HG03575 (cell line): ENCODE measurements at regions not wholly inside any gene's neighbourhood (a gene's known extent, or its start where the extent isn't known, plus 50 kb on each side); places are given as distances from the start of the nearest gene placed in this dataset.
"Not testable (repeated sequence)": the region's sequence is repeated elsewhere in the genome, so short reads cannot be mapped to it uniquely, and the experiment has no call there.

Experiments used
- ATAC-seq: cut with Tn5 transposase; IDR thresholded peaks from one replicate; pipeline ENCODE4 v1.9.1; 2021; ENCODE audit not compliant: unreplicated experiment, insufficient number of reproducible peaks, low FRiP score; ENCODE audit errors: extremely low read depth

GRCh38 chr17:71762526-71762925 is 358.3 kb upstream of the SOX9 start:
- ATAC-seq: no peak

GRCh38 chr17:71764505-71764904 is 356.3 kb upstream of the SOX9 start:
- no peak for ATAC-seq

- ATAC-seq: no peak
Measured at GRCh38 chr17:71765437-71765836, 355.4 kb upstream of the SOX9 start.

- ATAC-seq: no peak
Measured at GRCh38 chr17:71769850-71770249, 351.0 kb upstream of the SOX9 start.

GRCh38 chr17:71777048-71777640 is 343.7 kb upstream of the SOX9 start:
- ATAC-seq: no peak

- no peak for ATAC-seq
Measured at GRCh38 chr17:71779482-71779881, 341.3 kb upstream of the SOX9 start.

- ATAC-seq: no peak
Measured at GRCh38 chr17:71780596-71780995, 340.2 kb upstream of the SOX9 start.

- ATAC-seq: not testable (repeated sequence)
Measured at GRCh38 chr17:71782021-71782420, 338.8 kb upstream of the SOX9 start.

GRCh38 chr17:71790791-71791190 is 330.0 kb upstream of the SOX9 start:
- no peak for ATAC-seq

- no peak for ATAC-seq
Measured at GRCh38 chr17:71791311-71791710, 329.5 kb upstream of the SOX9 start.

GRCh38 chr17:71792966-71793365 is 327.9 kb upstream of the SOX9 start:
- no peak for ATAC-seq

GRCh38 chr17:71793518-71793917 is 327.3 kb upstream of the SOX9 start:
- no peak for ATAC-seq

GRCh38 chr17:71798701-71799100 is 322.1 kb upstream of the SOX9 start:
- ATAC-seq: no peak

- ATAC-seq: no peak
Measured at GRCh38 chr17:71799657-71800056, 321.2 kb upstream of the SOX9 start.

GRCh38 chr17:71801301-71801700 is 319.5 kb upstream of the SOX9 start:
- ATAC-seq: no peak

GRCh38 chr17:71802663-71803062 is 318.2 kb upstream of the SOX9 start:
- no peak for ATAC-seq

GRCh38 chr17:71803656-71804284 is 317.1 kb upstream of the SOX9 start:
- no peak for ATAC-seq

- ATAC-seq: no peak
Measured at GRCh38 chr17:71809537-71809936, 311.3 kb upstream of the SOX9 start.

GRCh38 chr17:71813861-71814260 is 307.0 kb upstream of the SOX9 start:
- not testable (repeated sequence) for ATAC-seq

- ATAC-seq: no peak
Measured at GRCh38 chr17:71821511-71821910, 299.3 kb upstream of the SOX9 start.

- ATAC-seq: no peak
Measured at GRCh38 chr17:71824671-71825070, 296.1 kb upstream of the SOX9 start.
